IMR-90 (cell line): ENCODE measurements at regions not wholly inside any gene's neighbourhood (a gene's known extent, or its start where the extent isn't known, plus 50 kb on each side); places are given as distances from the start of the nearest gene placed in this dataset.

Experiments used
- ATAC-seq: fragments of 200-7000 bp; cut with Tn5 transposase; 2 replicates; pipeline ENCODE4 v1.9.1; 2020; ENCODE audit warnings: low read depth, mild to moderate bottlenecking, moderate library complexity
- BruUV-seq: library from RNA; stranded (reverse); fragments of 400-500 nt; replicated peaks from 2 replicates; lab custom pipeline; 2021; lab: Mats Ljungman, UMichigan
- CTCF ChIA-PET: fragments of 300-600 bp; formaldehyde crosslinking; extraction: SDS; loops from one replicate; lab custom pipeline; 2021; ENCODE audit warnings: antibody characterized with exemption; lab: Yijun Ruan, JAX
- POLR2A ChIA-PET: fragments of 300-600 bp; sonication (Branson Sonifier 250); formaldehyde crosslinking; loops from one replicate; lab custom pipeline; 2022; ENCODE audit warnings: antibody characterized with exemption; ENCODE audit not compliant: unreplicated experiment; lab: Charles Lee
- DNase-seq: peaks from one replicate; pipeline ENCODE4 v3.0.0; 2013
- H2AFZ ChIP-seq: replicated peaks from 2 replicates; pipeline ENCODE3; 2013; ENCODE audit warnings: low read length, mild to moderate bottlenecking; ENCODE audit not compliant: poor library complexity
- H2AK5ac ChIP-seq: 2 replicates; pipeline ENCODE4 v1.6.1; 2013; ENCODE audit warnings: low read depth, low read length, inconsistent platforms
- H2AK9ac ChIP-seq: replicated peaks from 2 replicates; pipeline ENCODE3; 2013; ENCODE audit warnings: mild to moderate bottlenecking, low read depth, low read length, moderate library complexity; ENCODE audit not compliant: poor library complexity
- H2BK120ac ChIP-seq: 2 replicates; pipeline ENCODE4 v1.6.1; 2013; ENCODE audit warnings: low read depth, low read length, inconsistent platforms
- H2BK15ac ChIP-seq: 3 replicates; pipeline ENCODE4 v1.6.1; 2013; ENCODE audit warnings: low read depth, low read length, inconsistent platforms
- H2BK20ac ChIP-seq: 2 replicates; pipeline ENCODE4 v1.6.1; 2013; ENCODE audit warnings: low read depth, mild to moderate bottlenecking, inconsistent platforms, low read length, moderate library complexity
- H2BK5ac ChIP-seq: 2 replicates; pipeline ENCODE4 v1.6.1; 2013; ENCODE audit warnings: mild to moderate bottlenecking, low read depth, low read length, inconsistent platforms; ENCODE audit not compliant: poor library complexity, severe bottlenecking
- H3K14ac ChIP-seq: replicated peaks from 2 replicates; pipeline ENCODE4 v1.6.1; 2013; ENCODE audit warnings: low read depth, low read length, inconsistent platforms
- H3K18ac ChIP-seq: 2 replicates; pipeline ENCODE4 v1.6.1; 2013; ENCODE audit warnings: low read depth, low read length, control low read depth
- H3K23ac ChIP-seq: 2 replicates; pipeline ENCODE4 v1.6.1; 2013; ENCODE audit warnings: low read depth, low read length, inconsistent platforms
- H3K27ac ChIP-seq: 2 replicates; pipeline ENCODE4 v1.5.1; 2013; ENCODE audit warnings: mild to moderate bottlenecking, control low read depth, low read length; ENCODE audit not compliant: insufficient read depth
- H3K27me3 ChIP-seq: 2 replicates; pipeline ENCODE4 v1.6.1; 2013; ENCODE audit warnings: low read length; ENCODE audit not compliant: control insufficient read depth, insufficient read depth
- H3K36me3 ChIP-seq: 2 replicates; pipeline ENCODE4 v1.6.1; 2013; ENCODE audit warnings: low read length, mixed read lengths; ENCODE audit not compliant: control insufficient read depth, insufficient read depth
- H3K4ac ChIP-seq: 2 replicates; pipeline ENCODE4 v1.6.1; 2013; ENCODE audit warnings: low read depth, low read length, inconsistent platforms
- H3K4me1 ChIP-seq: 2 replicates; pipeline ENCODE4 v1.6.1; 2013; ENCODE audit warnings: low read length, mixed read lengths; ENCODE audit not compliant: control insufficient read depth, insufficient read depth
- H3K4me2 ChIP-seq: 2 replicates; pipeline ENCODE4 v1.6.1; 2013; ENCODE audit warnings: low read depth, mild to moderate bottlenecking, control low read depth, low read length, moderate library complexity
- H3K4me3 ChIP-seq: 2 replicates; pipeline ENCODE4 v1.5.1; 2013; ENCODE audit warnings: low read depth, mild to moderate bottlenecking, control low read depth, low read length, moderate library complexity; ENCODE audit not compliant: insufficient read depth
- H3K56ac ChIP-seq: 2 replicates; pipeline ENCODE4 v1.6.1; 2013; ENCODE audit warnings: low read length, inconsistent platforms; ENCODE audit not compliant: insufficient read depth; ENCODE audit errors: extremely low read depth
- H3K79me1 ChIP-seq, 2 experiments: 2 replicates each; pipeline ENCODE4 v1.6.1; 2013; ENCODE audit warnings: low read length in 2 of 2, inconsistent platforms in 1 of 2, low read depth in 1 of 2
- H3K9ac ChIP-seq: 2 replicates; pipeline ENCODE4 v1.6.1; 2013; ENCODE audit warnings: low read depth, low read length, control low read depth
- H3K9me1 ChIP-seq: 2 replicates; pipeline ENCODE4 v1.6.1; 2013; ENCODE audit warnings: low read length, inconsistent platforms; ENCODE audit not compliant: insufficient read depth
- H3K9me3 ChIP-seq: 2 replicates; pipeline ENCODE4 v1.6.1; 2013; ENCODE audit warnings: low read length; ENCODE audit not compliant: control insufficient read depth, insufficient read depth
- H4K20me1 ChIP-seq: 2 replicates; pipeline ENCODE4 v1.6.1; 2013; ENCODE audit warnings: low read length, inconsistent platforms; ENCODE audit not compliant: insufficient read depth
- H4K5ac ChIP-seq: 2 replicates; pipeline ENCODE4 v1.6.1; 2013; ENCODE audit warnings: mild to moderate bottlenecking, low read depth, low read length, control low read depth
- H4K8ac ChIP-seq, 2 experiments: 2 replicates each; pipeline ENCODE4 v1.6.1; 2013; ENCODE audit warnings: low read depth in 2 of 2, low read length in 2 of 2, control low read depth in 1 of 2, inconsistent platforms in 1 of 2
- H4K91ac ChIP-seq: 2 replicates; pipeline ENCODE4 v1.6.1; 2013; ENCODE audit warnings: low read depth, low read length, inconsistent platforms; ENCODE audit not compliant: insufficient read depth
- CTCF ChIP-seq: conservative IDR thresholded peaks from 2 replicates; pipeline ENCODE4 v1.5.1; 2012; ENCODE audit warnings: mild to moderate bottlenecking, low read depth, low read length, improper control_type of control experiment
- FOS ChIP-seq: fragments of 150-350 bp; IDR thresholded peaks from 2 replicates; pipeline ENCODE4 v1.6.1; 2016; ENCODE audit warnings: low read depth, low read length
- POLR2A ChIP-seq: IDR thresholded peaks from 2 replicates; pipeline ENCODE4 v1.6.1; 2012; ENCODE audit warnings: mild to moderate bottlenecking, low read depth, low read length
- RAD21 ChIP-seq: IDR thresholded peaks from 2 replicates; pipeline ENCODE4 v1.6.1; 2012; ENCODE audit warnings: low read length, improper control_type of control experiment
- SMC3 ChIP-seq: fragments of 150-350 bp; IDR thresholded peaks from 2 replicates; pipeline ENCODE4 v1.6.1; 2016; ENCODE audit warnings: low read depth, mild to moderate bottlenecking, antibody characterized with exemption, low read length, moderate library complexity
- WGBS, 2 experiments: methylation state at CpG; one replicate each; pipeline versions ENCODE4 v1.1.5 to v1.1.7; 2013; ENCODE audit warnings: missing lambda C conversion rate in 2 of 2; ENCODE audit not compliant: insufficient read length in 1 of 2; ENCODE audit errors: extremely low coverage in 2 of 2; 5-methylcytosine and 5-hydroxymethylcytosine counted together
- dilution Hi-C: fragments of 300-500 bp; cut with HindIII; formaldehyde crosslinking; loops from one replicate; pipeline ENCODE4 v1.14.3; 2018; ENCODE audit warnings: low sequenced_read_pairs; ENCODE audit not compliant: unreplicated experiment
- in situ Hi-C: fragments of 300-500 bp; cut with MboI; formaldehyde crosslinking; loops from 3 replicates; pipeline ENCODE4 v1.14.3; 2019; ENCODE audit warnings: low sequenced_read_pairs, inconsistent platforms, mixed read lengths
- intact Hi-C: fragments of 100-400 bp; cut with micrococcal nuclease; formaldehyde crosslinking; loops from 2 replicates; pipeline ENCODE4 v1.10.0; 2022

- no peak overlapping the region; the same call in 1 of the 2 replicates for H3K4ac ChIP-seq
- in situ Hi-C loops: loop anchor here (5.0 kb wide), 1 partner anchor 190 kb away; no protein-coding TSS in a partner anchor
- peak; percentile 29; the same call in 1 of the 2 replicates for ATAC-seq
Observed at GRCh38 chrX:20442597-20442996, 175.9 kb upstream of the RPS6KA3 start.

More at GRCh38 chrX:20442597-20442996, 175.9 kb upstream of the RPS6KA3 start:
- Histone ChIP-seq H4K20me1 (no peaks in the 10 kb centered on the region), H2AFZ (no peak overlapping the region), H2BK5ac (no peak overlapping the region), H3K9me3 (no peaks in the 10 kb centered on the region), H3K56ac (no peak overlapping the region), H4K91ac (no peak overlapping the region), H2AK9ac (no peak overlapping the region), H3K36me3 (no peaks in the 10 kb centered on the region), H2BK20ac (no peak overlapping the region), H3K27me3 (no peaks in the 10 kb centered on the region; the same call in 1 of the 2 replicates), H3K79me1 (no peaks in the 10 kb centered on the region), H4K8ac (no peak overlapping the region), H3K9ac (no peak overlapping the region), H3K4me1 (no peaks in the 10 kb centered on the region), H2AK5ac (no peak overlapping the region), H3K9me1 (no peaks in the 10 kb centered on the region), H4K5ac (no peak overlapping the region), H3K23ac (no peak overlapping the region), H3K4me2 (no peak overlapping the region), H3K14ac (no peak overlapping the region), H3K27ac (no peak overlapping the region), H2BK120ac (no peak overlapping the region), H3K18ac (no peak overlapping the region), H3K4me3 (no peak overlapping the region), H2BK15ac (no peak overlapping the region)
- peak; percentile 76 for DNase-seq
- CTCF ChIA-PET: no interaction called here
- dilution Hi-C loops: no loop called here
- no CpG with 5 or more reads among the region's 3 CpGs for WGBS, 2 experiments
- intact Hi-C loops: loop anchor here (1.0 kb wide), 2 partner anchors 177 to 189 kb away; no protein-coding TSS in a partner anchor
- POLR2A ChIA-PET: no interaction called here
- no TSS peak for BruUV-seq
- no peak for TF ChIP-seq FOS
- TF ChIP-seq RAD21: peak; percentile 77
- peak; percentile 71 for TF ChIP-seq SMC3
- no peak for TF ChIP-seq POLR2A
- TF ChIP-seq CTCF: peak; percentile 60
